Activated CD8-positive, alpha-beta memory T cell treated with anti-CD3 and anti-CD28 coated beads for 48 hours (primary cell): ENCODE measurements at regions not wholly inside any gene's neighbourhood (a gene's known extent, or its start where the extent isn't known, plus 50 kb on each side); places are given as distances from the start of the nearest gene placed in this dataset.

Experiments used
- DNase-seq, 3 experiments: peaks; one replicate each; pipeline ENCODE4 v3.0.0-alpha.2; 2020; ENCODE audit warnings: low read depth in 2 of 3, low spot score in 2 of 3

DNA sequence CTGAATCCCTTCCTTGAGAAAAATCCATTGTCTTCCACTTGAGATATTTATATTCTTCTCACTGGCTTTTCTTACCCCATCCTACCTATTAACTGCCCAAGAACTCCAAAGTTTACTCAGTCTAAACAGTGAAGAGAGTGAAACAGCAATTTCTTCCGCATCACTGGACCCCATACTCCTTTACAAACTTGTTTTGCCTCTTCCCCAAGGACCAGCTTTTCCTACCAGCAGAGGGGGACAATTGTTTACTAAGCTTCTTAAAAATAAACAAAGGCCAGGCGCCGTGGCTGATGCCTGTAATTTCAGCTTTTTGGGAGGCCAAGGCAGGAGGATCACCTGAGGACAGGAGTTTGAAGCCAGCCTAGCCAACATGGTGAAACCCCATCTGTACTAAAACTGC is 52.0 kb downstream of the LRATD1 start:
- DNase-seq = no peak

DNA sequence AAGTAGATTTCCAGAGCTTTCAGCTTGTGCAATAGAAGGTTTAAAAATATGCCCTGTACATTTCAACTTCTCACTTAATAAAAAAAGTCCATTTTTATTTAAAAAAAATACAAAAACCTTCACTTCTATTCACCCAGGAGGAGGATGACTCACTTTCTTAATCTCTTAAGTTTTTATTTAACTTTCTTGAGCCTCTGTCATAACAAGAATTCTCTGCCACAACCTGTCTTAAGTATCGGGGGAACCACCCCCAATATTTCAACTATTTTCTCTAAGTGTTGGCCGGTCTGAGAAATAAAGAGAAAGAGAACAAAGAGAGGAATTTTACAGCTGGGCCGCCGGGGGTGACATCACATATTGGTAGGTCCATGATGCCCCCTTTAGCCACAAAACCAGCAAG is 58.4 kb downstream of the LRATD1 start:
- DNase-seq = no peak

DNA sequence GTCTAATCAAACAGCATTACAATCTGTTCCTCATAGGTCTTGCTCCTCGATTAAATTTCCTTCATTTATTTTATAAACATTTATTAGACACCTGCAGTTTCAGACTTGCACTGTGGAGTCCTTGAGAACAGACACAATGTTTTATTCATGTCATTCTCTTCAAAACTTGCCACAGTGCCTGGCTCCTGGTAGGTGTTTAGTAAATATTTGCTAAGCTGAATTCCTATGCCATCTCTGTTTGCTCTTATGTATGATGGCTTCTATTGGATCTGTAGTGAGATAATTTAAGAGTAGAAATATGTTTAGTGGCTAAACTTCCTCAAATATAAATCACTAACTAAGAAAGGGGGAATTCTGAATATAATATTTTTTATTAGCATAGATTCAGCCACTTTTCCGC is 61.4 kb downstream of the LRATD1 start:
- DNase-seq = no peak

DNA sequence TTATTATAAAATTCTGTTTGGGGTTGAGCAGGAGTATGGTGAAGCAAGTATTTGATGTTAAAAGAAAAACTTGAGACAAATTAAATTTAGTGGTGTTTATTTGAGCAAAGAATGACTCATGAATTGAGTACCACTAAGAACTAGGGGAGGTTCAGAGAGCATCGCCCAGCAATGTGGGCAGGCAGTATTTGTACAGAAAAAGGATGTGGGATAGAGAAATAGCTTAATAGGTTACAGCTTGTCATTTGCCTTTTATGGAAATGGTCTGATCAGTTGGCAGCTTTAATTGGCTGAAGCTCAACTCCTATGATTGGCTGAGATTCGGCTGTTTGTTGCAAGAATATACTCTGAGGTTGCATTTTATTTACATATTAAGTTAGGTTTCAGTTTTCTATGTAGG is 68.2 kb downstream of the LRATD1 start:
- DNase-seq = no peak

DNA sequence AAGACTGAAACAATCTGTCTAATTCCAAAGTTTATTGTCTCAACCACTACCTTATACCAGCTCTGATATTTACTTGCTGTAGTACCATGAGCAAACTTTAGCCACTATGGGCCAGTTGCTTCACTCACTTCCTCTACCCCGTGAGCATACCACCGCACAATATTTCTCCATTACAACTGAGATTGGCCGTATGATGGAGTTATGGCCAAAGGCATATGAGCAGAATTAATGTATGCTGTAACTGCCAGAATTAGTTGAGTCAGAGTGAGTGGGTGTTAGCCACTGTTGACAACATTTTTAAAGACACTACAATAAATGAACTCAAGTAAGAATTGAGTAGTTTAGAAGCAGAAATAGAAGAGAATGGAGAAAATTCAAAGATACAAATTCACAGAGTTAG is 69.7 kb downstream of the LRATD1 start:
- no peak for DNase-seq

DNA sequence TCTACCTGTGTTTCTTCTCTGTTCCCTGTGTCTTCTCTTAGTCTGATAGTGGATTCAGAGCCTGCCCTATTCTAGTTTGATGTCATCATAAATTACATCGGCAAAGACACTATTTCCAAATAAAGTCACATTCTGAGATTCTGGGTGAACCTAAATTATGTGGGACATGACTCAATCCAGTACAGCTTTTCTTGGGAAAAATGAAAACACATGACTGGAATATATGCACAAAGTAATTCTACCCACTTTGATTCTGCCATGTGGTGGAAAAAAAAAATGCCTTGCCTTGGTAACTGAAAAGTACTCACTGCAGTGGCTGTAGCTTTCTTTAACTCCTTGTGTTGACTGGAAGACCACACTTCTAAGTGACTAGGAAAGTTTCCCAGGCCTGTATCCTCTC is 73.7 kb downstream of the LRATD1 start:
- no peak for DNase-seq

DNA sequence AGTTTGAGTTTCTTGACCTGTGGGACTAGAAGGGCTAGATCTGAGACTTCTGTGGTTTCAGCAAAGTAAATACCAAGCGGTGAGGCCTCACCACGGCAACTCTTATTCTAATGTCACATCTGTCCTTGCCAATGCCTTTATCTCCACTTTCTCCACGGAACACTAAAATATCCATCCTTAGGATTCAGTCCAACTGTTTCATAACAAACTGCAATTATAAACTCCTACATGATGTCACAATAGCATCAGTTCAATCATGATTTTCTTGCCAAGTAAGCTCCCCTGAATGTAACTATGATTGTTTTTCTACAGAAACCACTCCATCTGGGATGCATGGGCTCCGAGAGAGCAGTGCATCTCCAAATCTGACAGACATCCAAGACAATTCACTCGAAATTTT is 79.6 kb downstream of the LRATD1 start:
- no peak for DNase-seq

DNA sequence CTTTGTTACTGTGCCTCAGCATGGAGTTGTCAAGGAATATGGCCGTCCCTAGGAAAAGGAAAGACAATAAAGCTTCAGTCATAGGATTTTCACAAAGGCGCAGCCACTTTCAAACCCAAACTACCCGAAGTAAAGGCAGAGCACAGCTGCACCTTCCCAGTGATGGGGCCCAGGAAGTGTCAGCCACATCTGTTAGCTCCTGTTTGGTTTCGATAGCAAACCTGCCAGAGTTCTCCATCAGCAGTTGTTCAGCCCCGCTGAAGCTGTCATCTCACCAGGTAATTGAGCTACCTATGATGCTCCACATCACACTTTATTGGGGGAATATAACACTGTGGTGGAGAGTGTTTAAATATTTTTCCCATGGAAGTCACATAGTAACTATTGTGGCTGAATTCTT is 80.7 kb downstream of the LRATD1 start:
- DNase-seq = no peak

DNA sequence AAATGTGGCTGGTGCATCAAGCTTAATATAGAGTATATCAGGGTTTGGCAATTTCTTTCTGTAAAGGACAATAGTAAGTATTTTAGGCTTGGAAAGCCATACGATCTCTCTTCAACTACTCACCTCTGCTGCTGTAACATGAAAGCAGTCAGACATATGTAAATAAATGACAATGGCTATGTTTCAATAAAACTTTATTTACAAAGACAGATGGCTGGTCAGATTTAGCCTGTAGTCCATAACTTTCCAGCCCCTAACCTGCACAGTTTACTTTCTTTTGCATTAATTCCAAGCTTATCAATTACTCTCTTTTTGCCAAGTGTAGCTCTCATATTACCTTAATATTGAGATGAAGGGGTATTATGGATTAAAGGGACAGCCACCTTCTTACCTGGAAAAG is 83.1 kb downstream of the LRATD1 start:
- no peak for DNase-seq

DNA sequence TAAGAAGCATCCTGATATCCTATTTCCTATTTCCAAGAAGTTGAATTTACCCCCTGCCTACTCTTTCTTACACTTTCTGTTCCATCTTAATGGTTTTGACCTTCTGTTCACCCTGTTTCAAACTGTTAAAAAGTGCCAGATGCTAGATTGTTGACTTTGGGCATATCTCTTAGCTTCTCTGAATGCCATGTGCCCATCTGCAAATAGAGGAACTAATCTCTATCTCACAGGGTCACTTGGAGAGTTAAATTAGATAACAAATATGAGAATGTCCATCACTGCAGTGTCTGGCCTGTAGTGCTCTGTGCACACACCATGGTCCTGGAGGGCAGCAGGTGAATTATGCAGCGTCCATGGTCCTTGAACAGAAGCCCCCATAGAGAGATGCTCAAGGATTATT is 83.8 kb downstream of the LRATD1 start:
- no peak for DNase-seq

DNA sequence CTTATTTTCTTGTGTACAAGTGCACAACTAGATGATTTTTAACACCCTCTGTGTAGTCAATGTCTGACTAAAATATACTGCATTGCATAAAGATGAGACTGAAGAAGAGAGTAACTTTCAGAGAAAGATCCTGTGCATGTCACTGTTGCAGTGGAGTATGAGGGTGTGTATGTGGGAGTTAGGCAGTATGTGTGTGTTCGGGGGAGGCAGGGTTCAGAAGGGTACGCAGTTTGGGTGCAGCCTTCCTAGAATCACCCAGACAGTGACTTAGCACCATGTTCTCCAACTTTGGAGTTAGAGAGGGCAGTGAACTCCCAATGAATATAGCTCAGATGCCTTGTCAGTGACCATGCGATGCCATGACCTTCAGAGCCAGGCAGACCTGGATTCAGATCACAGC is 84.6 kb downstream of the LRATD1 start:
- no peak for DNase-seq

DNA sequence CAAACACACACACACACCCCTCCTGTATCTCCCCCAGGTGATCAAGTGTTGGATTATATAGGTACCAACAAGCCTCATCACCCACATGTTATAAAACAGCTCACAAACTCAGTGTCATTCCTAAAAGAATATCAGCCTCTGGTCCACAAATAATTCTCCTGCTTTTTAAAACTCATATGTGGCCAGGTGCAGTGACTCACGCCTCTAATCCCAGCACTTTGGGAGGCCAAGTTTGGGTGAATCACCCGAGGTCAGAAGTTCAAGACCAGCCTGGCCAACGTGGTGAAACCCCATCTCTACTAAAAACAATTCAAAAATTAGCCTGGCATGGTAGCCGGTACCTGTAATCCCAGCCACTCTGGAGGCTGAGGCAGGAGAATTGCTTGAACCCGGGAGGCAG is 87.8 kb downstream of the LRATD1 start:
- DNase-seq = no peak

DNA sequence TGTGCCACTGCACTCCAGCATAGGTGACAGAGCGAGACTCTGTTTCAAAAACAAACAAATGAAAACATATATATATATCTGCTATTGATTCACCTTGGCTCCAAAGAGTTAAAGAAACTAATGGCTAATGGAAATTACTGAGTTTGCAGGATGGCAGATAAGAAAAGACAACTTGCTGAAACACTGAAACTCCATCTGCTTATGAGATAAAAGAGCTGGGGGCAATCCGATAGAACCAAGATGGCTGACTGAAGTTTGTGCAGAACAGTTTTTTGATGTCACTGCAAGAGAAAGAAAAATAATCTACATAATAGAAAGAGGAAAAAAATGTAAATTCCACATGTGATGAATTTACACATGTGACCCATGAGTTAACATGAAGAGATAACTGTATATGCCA is 88.2 kb downstream of the LRATD1 start:
- DNase-seq = no peak

DNA sequence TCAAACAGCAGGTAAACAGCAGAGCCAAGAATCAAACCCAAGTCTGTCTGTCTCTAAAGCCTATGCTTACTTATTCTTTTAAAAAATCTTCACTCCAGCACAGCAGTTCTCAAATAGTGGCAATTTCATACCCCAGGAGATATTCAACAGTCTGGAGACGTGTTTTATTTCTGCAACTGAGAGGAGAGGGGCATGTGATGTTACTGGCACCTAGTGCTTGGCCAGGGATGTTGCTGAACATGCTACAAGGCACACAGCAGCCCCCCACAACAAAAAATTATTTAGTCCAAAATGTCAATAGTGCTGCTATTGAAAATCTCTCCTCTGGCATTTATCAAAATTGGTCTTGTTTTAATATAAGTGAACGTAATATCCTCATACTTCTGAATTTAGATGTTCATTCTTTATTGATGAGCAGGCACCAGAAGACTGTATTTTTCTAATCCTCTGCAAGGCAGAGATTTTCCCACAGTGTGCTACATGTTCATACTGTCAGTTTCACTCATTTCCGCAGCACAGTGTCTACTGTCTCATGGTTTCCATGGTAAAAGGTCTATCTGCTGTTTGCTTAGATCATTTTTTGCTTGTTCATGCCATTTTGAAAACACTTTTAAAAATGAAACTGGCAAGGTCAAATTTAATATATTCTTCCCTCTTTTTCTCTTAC is 90.5 kb downstream of the LRATD1 start:
- DNase-seq = no peak

DNA sequence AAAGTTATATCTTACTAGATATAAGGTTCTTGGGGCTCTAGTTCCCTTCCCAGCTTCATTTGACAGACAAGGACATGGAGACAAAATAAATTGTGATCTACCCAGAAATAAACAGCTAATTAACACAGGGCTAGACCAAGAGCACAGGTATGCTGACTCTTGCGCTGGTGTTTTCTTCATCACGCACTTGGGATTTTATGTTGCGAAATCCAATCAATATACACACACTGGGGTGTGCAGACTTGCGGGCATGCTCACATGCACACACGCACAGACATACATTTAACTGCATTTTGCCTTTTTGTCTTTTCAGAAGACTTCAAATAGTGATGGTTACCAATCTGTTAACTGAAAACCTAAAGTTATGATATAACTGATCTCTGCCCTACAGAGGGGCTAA is 91.2 kb downstream of the LRATD1 start:
- no peak for DNase-seq

DNA sequence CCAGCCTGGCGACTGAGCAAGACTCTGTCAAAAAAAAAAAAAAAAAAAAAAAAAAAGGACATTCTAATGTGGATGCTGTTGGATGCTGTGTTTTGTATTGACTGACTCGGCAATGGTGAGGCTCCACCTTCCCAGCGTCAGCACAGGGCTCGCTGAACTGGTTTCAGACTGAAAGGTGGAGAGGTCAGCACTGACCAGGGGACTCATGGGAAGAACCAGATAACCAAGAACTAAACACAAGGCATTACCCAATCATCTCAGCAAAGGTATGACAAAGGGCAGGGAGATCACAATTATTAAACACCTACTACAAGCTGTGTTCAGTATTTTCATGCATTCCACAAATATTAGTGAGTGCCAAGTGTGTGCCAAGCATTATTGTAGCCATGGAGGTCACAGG is 103.2 kb downstream of the LRATD1 start:
- DNase-seq = no peak

DNA sequence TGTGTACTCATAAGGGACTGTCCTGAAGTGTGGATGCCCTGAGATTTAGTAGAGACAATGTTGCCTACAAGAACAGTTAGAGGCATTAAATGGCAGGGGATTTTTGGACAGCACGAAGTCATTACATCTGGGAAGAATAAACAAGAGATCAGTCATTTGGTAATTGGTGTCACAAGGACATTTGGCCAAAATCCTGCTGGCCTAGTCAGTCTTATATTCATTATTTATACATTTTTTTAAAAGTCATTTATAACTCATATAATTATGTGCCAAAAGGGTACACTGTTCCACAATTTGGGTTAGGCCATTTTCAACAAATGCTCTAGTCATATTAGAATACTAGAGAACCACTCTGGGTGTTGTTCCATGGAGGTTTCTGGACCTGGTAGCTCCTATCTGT is 104.7 kb downstream of the LRATD1 start:
- no peak for DNase-seq

DNA sequence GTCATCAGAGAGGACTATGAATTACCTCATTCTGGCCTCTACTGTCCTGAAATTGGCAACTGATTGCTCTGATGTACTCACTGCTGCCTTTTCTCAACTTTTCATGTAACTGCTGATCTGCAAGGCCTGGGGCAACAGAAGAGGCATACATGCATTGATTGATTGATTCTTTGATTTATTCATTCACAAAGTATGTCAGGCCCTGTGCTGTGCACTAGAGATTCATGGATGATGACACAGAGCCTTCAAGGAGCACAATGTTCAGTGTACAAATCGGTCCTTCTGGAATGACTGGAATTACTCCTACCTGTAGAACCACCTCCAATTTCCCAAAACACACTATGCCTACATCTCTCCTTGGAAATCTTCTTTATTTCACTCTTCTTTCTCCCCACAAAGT is 111.3 kb downstream of the LRATD1 start:
- DNase-seq = no peak

DNA sequence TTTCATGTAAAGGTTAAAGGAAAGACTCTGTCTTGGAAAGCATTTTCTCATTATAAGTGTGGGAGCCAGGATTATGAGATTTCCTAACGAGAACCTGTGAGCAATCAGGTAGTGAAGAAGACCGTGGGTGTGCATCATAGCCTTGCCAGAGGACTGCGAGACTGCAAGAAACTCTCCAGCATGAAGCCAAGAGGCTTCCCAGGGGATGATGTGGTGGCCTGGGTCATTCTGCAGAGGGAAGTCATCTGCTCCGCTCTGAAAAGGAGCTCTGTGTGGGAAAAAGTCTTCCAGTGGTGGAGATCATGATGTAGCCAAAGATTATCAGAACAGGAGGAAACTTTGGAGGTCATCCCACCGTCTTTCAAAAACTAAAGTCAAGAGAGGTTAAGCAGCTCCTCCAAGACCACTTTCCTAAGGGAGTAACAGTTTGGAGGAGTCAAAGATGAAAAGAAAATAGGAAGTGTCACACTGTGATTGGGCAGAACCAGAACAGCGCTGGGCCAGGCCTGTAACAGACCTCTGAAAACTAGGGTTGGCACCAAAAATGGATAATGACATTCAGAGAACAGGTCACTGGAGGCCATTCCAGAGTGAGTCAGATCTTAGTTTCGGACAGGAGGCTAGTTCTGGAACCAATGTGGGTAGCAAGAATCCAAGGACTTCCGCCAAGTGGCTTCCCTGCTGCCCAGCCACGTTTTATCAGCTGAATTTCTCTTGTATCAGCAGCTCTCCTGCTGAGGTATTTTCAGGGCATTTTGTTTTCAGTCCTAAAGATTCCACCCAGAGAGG is 113.0 kb downstream of the LRATD1 start:
- DNase-seq = no peak

DNA sequence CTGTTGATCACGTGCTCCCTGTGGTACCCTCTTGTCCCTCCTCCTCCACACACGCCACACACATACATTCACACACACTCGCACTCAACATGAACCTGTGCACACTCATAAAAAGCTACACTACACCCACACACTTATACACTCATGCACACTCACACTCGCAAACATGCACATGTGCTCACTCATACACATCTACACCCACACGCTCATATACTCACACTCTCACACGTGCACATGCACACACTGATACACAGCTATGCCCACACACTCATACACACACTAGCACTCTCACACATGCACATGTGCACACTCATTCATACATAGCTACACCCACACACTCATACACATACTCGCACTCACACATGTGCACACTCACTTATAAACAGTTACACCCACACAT is 113.6 kb downstream of the LRATD1 start:
- DNase-seq = no peak

DNA sequence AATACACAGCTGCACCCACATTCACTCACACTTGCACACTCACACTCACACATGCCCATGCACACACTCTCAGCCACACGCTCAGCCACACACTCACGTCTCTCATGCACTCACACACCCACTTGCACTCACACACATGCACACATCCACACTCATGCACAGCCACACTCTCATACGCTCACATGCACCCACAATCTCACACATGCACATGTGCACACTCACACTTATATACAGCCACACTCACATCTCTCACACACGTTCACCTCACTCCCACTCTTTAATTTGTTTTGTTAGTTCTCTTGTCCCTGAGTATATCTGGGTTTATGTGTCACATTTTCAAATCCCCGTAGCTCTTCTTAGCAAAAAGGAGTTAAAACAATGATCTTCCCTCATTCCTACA is 114.9 kb downstream of the LRATD1 start:
- no peak for DNase-seq

DNA sequence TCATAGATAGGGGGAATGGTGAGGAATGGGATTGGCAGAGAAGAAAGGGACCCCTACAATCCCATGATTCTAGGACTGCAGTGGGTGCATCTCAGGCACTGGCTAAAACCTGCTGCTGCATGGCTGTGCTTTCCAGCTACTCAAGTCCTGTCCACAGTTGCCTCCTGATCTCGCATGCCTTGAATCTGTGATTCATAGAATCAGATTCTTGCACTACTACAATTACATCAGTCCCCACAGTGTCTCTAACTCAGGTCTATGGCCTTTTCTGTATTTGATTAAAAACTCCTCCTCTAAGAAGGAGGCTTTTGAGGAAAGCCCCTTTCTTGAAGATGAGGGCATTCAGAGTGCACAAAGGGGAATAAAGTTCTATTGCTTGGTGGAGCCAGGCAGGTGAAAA is 117.4 kb downstream of the LRATD1 start:
- DNase-seq = no peak

DNA sequence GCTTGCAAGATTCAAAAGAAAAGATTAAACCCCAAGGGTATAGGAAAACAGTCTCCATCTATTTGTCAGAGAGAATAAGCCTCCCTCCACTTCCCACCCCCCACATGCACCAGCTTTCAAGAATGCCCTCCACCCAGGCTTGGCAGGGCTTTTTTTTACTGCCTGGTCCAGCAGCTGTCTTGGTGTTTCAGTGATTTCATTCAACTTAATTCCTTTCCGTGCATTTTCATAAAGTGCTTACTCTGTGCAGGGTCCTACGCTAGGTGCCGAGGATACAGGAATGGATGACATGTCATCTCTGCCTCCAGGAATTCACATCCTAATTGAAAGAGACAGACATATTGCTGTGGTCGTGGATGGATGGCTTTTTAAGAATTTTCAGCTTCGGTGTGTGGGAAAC is 117.9 kb downstream of the LRATD1 start:
- DNase-seq = no peak
